ENCODE measurements at regions not wholly inside any gene's neighbourhood (a gene's known extent, or its start where the extent isn't known, plus 50 kb on each side); places are given as distances from the start of the nearest gene placed in this dataset.

- no peak overlapping the region for H3K4me3 ChIP-seq (ENCODE audit: low read depth, low read length)
- no peak for DNase-seq (ENCODE audit: low read depth)
- TF ChIP-seq CTCF (conservative IDR thresholded peaks at IDR 0.05; ENCODE audit: low read depth, low read length): no peak
These were observed 828.7 kb upstream of the LRRN3 start for GRCh38 chr7:110262251-110262650.

- no peak for DNase-seq (ENCODE audit: low read depth)
- TF ChIP-seq CTCF (conservative IDR thresholded peaks at IDR 0.05; ENCODE audit: low read depth, low read length): no peak
These were observed 826.6 kb upstream of the LRRN3 start for GRCh38 chr7:110264288-110264687.

DNA sequence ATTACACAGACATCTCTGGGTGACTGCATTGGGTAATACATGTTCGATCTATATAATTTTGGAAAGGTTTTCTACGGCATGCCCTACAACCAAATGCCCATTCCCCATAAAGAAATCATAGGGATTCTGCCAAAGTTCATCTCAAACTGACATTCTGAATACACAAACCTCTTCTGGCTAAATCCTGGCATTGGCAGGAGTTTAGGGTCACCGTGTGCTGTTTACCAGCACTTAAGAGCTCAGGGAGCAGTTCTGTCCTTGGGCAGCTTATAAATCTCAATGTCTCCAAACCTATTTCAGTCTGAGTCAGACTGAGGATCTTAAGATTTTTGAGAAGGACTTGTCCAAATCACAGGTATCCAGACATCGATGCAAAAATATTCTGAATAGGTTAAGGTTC lies 809.6 kb upstream of the LRRN3 start:
- H3K4me3 ChIP-seq (ENCODE audit: low read depth, low read length): no peak overlapping the region
- DNase-seq (ENCODE audit: low read depth): no peak
- no peak for TF ChIP-seq CTCF (conservative IDR thresholded peaks at IDR 0.05; ENCODE audit: low read depth, low read length)

More at GRCh38 chr7:110264288-110264687, 826.6 kb upstream of the LRRN3 start:
- no peak overlapping the region for H3K4me3 ChIP-seq (ENCODE audit: low read depth, low read length)

- no peak for DNase-seq (ENCODE audit: low read depth)
- H3K4me3 ChIP-seq (ENCODE audit: low read depth, low read length): no peak overlapping the region
- no peak for TF ChIP-seq CTCF (conservative IDR thresholded peaks at IDR 0.05; ENCODE audit: low read depth, low read length)
These were observed 807.9 kb upstream of the LRRN3 start for GRCh38 chr7:110283056-110283455.

DNA sequence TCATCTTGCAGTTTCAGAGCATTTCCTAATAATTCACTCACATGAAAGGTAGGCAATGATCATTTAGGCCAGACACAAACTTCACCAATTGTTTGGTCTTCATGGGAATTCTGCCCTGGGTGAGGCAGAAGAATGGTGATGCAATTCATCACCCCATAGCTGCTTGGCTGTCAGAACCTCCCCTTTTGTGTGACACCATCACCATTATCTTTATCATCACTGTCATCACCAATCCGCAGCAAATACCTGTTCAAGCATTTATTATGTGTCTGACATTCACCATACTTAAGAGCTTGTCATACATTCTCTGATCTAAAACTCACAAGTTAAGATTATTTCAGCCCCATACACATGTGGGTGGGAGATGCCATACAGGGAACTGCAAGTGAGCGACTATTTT lies 799.5 kb upstream of the LRRN3 start:
- H3K4me3 ChIP-seq (ENCODE audit: low read depth, low read length): no peak overlapping the region
- DNase-seq (ENCODE audit: low read depth): no peak
- no peak for TF ChIP-seq CTCF (conservative IDR thresholded peaks at IDR 0.05; ENCODE audit: low read depth, low read length)

- no peak overlapping the region for H3K4me3 ChIP-seq (ENCODE audit: low read depth, low read length)
- no peak for TF ChIP-seq CTCF (conservative IDR thresholded peaks at IDR 0.05; ENCODE audit: low read depth, low read length)
- DNase-seq (ENCODE audit: low read depth): no peak
These were observed 794.6 kb upstream of the LRRN3 start for GRCh38 chr7:110296321-110296720.

DNA sequence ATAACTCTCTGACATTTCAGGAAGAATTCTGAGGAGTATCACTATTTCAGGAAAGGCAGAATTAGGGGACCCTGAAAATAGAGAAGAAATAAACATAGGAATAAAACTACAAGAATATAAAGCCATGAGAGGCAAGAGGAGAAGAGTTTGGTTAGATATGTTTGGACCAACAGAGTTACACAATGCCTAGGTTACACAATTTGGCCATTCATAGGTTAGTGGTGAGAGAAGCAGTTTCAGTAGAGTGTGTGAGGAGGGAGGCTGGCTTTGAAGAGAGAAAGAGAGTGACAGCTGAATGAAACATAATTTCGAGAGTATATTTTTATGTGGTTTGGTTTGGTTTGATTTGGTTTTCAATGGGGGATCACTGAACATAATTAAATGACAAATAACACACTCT lies 783.2 kb upstream of the LRRN3 start:
- DNase-seq (ENCODE audit: low read depth): peak; percentile 65
- no peak for TF ChIP-seq CTCF (conservative IDR thresholded peaks at IDR 0.05; ENCODE audit: low read depth, low read length)
- no peak overlapping the region for H3K4me3 ChIP-seq (ENCODE audit: low read depth, low read length)
